OCI-LY3 (cell line): ENCODE measurements at regions not wholly inside any gene's neighbourhood (a gene's known extent, or its start where the extent isn't known, plus 50 kb on each side); places are given as distances from the start of the nearest gene placed in this dataset.

Source experiments
- EZH2phosphoT487 ChIP-seq: fragments of 200-600 bp; shearing (Covaris generic); IDR thresholded peaks from 2 replicates; pipeline ENCODE4 v1.6.1; 2018; ENCODE audit warnings: antibody characterized with exemption, mixed run types, low read depth
- TF ChIP-seq, protein P1 (sequence below): fragments of 200-600, 300-600 bp; sonication (generic); IDR thresholded peaks from 2 replicates; pipeline ENCODE4 v1.5.1; 2014; ENCODE audit warnings: antibody characterized with exemption, low read length, low read depth

GRCh38 chr2:100692381-100692780 lies 127.6 kb upstream of the NPAS2 start:
- TF ChIP-seq, protein P1, sequence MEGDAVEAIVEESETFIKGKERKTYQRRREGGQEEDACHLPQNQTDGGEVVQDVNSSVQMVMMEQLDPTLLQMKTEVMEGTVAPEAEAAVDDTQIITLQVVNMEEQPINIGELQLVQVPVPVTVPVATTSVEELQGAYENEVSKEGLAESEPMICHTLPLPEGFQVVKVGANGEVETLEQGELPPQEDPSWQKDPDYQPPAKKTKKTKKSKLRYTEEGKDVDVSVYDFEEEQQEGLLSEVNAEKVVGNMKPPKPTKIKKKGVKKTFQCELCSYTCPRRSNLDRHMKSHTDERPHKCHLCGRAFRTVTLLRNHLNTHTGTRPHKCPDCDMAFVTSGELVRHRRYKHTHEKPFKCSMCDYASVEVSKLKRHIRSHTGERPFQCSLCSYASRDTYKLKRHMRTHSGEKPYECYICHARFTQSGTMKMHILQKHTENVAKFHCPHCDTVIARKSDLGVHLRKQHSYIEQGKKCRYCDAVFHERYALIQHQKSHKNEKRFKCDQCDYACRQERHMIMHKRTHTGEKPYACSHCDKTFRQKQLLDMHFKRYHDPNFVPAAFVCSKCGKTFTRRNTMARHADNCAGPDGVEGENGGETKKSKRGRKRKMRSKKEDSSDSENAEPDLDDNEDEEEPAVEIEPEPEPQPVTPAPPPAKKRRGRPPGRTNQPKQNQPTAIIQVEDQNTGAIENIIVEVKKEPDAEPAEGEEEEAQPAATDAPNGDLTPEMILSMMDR, result no peak
- no peak for TF ChIP-seq EZH2phosphoT487
